Osteoblast (primary cell): ENCODE measurements at regions not wholly inside any gene's neighbourhood (a gene's known extent, or its start where the extent isn't known, plus 50 kb on each side); places are given as distances from the start of the nearest gene placed in this dataset.
A peak's percentile ranks its signal among the peaks of the same experiment; 100 is the strongest.

Experiments
- DNase-seq: peaks from one replicate; pipeline ENCODE4 v3.0.0; 2011; ENCODE audit warnings: low spot score, mixed read lengths; ENCODE audit not compliant: insufficient read length; ENCODE audit errors: missing footprints
- H2AFZ ChIP-seq: 2 replicates; pipeline ENCODE4 v1.6.0; 2011; ENCODE audit warnings: mild to moderate bottlenecking, low read length
- H3K27ac ChIP-seq: 2 replicates; pipeline ENCODE4 v1.5.1; 2011; ENCODE audit warnings: mild to moderate bottlenecking, low read depth, low read length, moderate library complexity
- H3K27me3 ChIP-seq: 2 replicates; pipeline ENCODE4 v1.6.0; 2012; ENCODE audit warnings: mild to moderate bottlenecking, control low read depth, inconsistent platforms, low read length, moderate library complexity; ENCODE audit not compliant: insufficient read depth
- H3K36me3 ChIP-seq: 2 replicates; pipeline ENCODE4 v1.5.1; 2011; ENCODE audit warnings: mild to moderate bottlenecking, low read length, control low read depth, moderate library complexity; ENCODE audit not compliant: insufficient read depth
- H3K4me1 ChIP-seq: 2 replicates; pipeline ENCODE4 v1.5.1; 2011; ENCODE audit warnings: mild to moderate bottlenecking, low read length, control low read depth, moderate library complexity; ENCODE audit not compliant: insufficient read depth
- H3K4me2 ChIP-seq: 2 replicates; pipeline ENCODE4 v1.6.0; 2011; ENCODE audit warnings: mild to moderate bottlenecking, low read length; ENCODE audit not compliant: insufficient read depth
- H3K4me3 ChIP-seq: fragments of 200-600 bp; sonication (generic); 3 replicates; pipeline ENCODE4 v1.5.1; 2012; ENCODE audit warnings: mild to moderate bottlenecking, low read length, inconsistent platforms; ENCODE audit not compliant: insufficient read depth
- H3K79me2 ChIP-seq: 2 replicates; pipeline ENCODE4 v1.6.0; 2012; ENCODE audit warnings: mild to moderate bottlenecking, low read length, control low read depth, inconsistent platforms; ENCODE audit not compliant: insufficient read depth
- H3K9me3 ChIP-seq: 2 replicates; pipeline ENCODE4 v1.5.1; 2011; ENCODE audit warnings: low read depth, low read length, control low read depth
- H4K20me1 ChIP-seq: 2 replicates; pipeline ENCODE4 v1.6.0; 2012; ENCODE audit warnings: mild to moderate bottlenecking, low read length, control low read depth; ENCODE audit not compliant: insufficient read depth
- CTCF ChIP-seq: IDR thresholded peaks from 2 replicates; pipeline ENCODE4 v1.5.1; 2011; ENCODE audit warnings: mild to moderate bottlenecking, low read depth, low read length, moderate library complexity; ENCODE audit errors: extremely low read depth

- H4K20me1 ChIP-seq, result no peaks in the 10 kb centered on the region
- no peak for DNase-seq
- H3K4me3 ChIP-seq, result no peak overlapping the region
- no peaks in the 10 kb centered on the region for H3K27me3 ChIP-seq
- H3K36me3 ChIP-seq, result no peaks in the 10 kb centered on the region
- H3K79me2 ChIP-seq, result no peaks in the 10 kb centered on the region
- H3K27ac ChIP-seq, result no peak overlapping the region
- H2AFZ ChIP-seq, result peak overlapping the region; percentile 67
- peak overlapping the region; percentile 33 for H3K4me2 ChIP-seq
- H3K4me1 ChIP-seq, result peaks cover 5% of the 10 kb centered on the region
- TF ChIP-seq CTCF, result peak; percentile 18
- H3K9me3 ChIP-seq, result no peaks in the 10 kb centered on the region
These were observed 513.4 kb downstream of the TBC1D22A start for GRCh38 chr22:47275605-47276449.

DNA sequence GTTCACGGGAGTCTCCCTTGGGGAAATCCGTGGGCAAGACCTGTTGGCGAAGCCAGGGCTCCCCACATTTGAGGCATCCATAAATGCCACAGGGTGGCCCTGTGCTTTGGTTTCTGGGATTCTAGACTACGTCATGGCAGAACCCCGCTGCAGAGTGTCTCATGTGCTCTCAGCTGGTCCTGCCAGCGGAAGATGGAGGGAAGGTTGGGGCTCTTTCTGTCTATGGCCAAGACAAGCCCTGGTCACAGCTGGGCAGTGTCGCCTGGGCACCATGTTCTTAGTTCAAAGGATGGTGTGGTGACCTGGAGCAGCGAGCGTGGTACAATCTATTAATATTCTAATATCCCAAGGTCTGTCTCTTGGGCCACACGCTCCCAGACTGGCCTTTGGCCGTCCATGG lies 511.7 kb downstream of the TBC1D22A start:
- Histone ChIP-seq H3K36me3 (no peaks in the 10 kb centered on the region), H3K27me3 (no peaks in the 10 kb centered on the region), H3K4me1 (peaks cover 5% of the 10 kb centered on the region), H3K4me2 (no peak overlapping the region), H3K9me3 (no peaks in the 10 kb centered on the region), H2AFZ (no peak overlapping the region), H4K20me1 (no peaks in the 10 kb centered on the region), H3K79me2 (no peaks in the 10 kb centered on the region), H3K4me3 (no peak overlapping the region), H3K27ac (no peak overlapping the region)
- TF ChIP-seq CTCF, result no peak
- DNase-seq, result no peak

DNA sequence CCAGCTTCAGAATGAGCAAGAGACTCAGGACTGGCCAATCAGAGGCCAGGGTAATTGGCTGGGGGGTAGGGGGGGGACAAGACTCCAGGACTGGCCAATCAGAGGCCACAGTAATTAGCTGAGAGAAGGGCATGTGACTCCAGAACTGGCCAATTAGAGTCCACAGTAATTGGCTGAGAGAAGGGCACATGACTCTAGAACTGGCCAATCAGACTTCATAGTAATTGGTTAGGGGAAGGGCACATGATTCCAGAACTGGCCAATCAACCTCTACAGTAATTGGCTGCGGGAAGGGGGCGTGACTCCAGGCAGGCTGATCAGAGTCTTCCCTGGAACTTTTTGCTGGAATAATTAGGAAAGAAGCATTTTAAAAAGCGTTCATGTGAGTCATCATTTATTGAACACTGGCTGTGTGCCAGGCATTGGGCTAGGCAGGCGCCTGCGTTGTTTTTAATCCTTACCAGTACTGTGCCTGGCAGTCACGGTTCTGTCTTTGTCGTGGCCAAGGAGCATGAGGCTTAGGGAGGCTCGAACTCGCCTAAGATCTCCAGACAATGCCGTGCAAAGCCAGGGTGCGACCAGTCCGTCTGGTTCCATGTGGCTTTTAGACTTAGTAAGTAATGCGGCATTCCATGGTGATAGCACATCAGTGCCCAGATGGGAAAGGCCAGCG lies 508.1 kb downstream of the TBC1D22A start:
- Histone ChIP-seq H4K20me1 (no peaks in the 10 kb centered on the region), H3K4me1 (no peaks in the 10 kb centered on the region), H2AFZ (no peak overlapping the region), H3K9me3 (no peaks in the 10 kb centered on the region), H3K27ac (no peak overlapping the region), H3K4me3 (no peak overlapping the region), H3K36me3 (no peaks in the 10 kb centered on the region), H3K27me3 (no peaks in the 10 kb centered on the region), H3K4me2 (no peak overlapping the region), H3K79me2 (no peaks in the 10 kb centered on the region)
- no peak for TF ChIP-seq CTCF
- DNase-seq, result no peak

DNA sequence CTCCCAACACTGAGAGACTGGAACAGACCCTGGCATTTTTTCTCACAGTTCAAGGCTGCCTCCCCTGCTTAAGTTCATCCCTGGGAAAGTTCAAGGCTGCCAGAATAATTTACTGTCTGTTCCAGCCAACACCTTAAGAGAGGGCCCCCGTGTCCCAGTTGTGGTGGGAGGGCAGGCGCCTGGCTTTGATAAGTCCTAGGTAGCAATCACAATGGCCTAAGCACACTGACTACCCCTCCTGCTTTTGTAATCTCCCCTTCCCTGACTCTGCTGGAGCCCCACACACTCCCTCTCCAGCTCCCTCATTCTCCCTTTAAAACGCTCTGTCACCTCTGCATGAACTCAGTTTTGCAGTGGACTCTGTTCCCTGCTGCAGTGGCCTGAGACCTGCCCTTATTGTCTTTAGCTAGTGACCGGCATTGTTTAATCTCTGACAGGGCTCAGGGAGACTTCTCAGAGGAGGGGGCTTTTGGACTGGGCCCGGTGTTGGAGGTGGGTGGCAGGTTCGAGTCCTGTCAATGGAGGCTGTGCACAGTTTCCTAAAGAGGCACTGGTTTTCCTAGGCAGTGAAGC lies 507.2 kb downstream of the TBC1D22A start:
- no peak overlapping the region for H3K4me3 ChIP-seq
- no peaks in the 10 kb centered on the region for H4K20me1 ChIP-seq
- no peak overlapping the region for H3K4me2 ChIP-seq
- no peaks in the 10 kb centered on the region for H3K9me3 ChIP-seq
- no peaks in the 10 kb centered on the region for H3K27me3 ChIP-seq
- no peak for TF ChIP-seq CTCF
- DNase-seq, result no peak
- H3K4me1 ChIP-seq, result no peaks in the 10 kb centered on the region
- no peak overlapping the region for H2AFZ ChIP-seq
- H3K36me3 ChIP-seq, result no peaks in the 10 kb centered on the region
- no peak overlapping the region for H3K27ac ChIP-seq
- H3K79me2 ChIP-seq, result no peaks in the 10 kb centered on the region
